MM.1S (cell line): ENCODE measurements at regions not wholly inside any gene's neighbourhood (a gene's known extent, or its start where the extent isn't known, plus 50 kb on each side); places are given as distances from the start of the nearest gene placed in this dataset.

ENCODE experiments used
- CTCF ChIP-seq: fragments of 300-600 bp; sonication (generic); IDR thresholded peaks from 2 replicates; pipeline ENCODE4 v1.5.1; 2016; ENCODE audit warnings: antibody characterized with exemption, low read length, mixed read lengths
- EZH2 ChIP-seq: fragments of 300-600 bp; sonication (generic); optimal IDR thresholded peaks from 2 replicates; pipeline ENCODE3; 2017; ENCODE audit warnings: low read depth, mild to moderate bottlenecking, antibody characterized with exemption, low read length, mixed read lengths
- EZH2phosphoT487 ChIP-seq: fragments of 300-600 bp; sonication (generic); IDR thresholded peaks from 2 replicates; pipeline ENCODE4 v1.6.1; 2018; ENCODE audit warnings: antibody characterized with exemption, low read length

DNA sequence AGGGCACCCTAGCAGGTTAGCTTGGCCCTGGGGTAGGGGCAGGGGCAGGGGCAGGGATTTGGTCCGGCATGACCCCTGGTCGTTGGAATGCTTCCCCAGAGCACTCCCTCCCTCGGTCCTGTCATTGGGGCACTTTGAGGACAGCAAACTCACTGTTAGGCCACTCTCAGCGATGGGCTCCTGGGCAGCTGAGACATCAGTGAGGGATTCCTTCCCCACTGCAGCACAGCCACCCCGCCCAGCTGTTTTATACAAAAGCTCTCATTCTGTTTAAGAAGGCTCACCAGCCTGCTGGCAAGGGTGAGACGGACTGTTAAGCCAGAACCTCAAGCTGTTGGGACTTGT is 86.9 kb upstream of the F3 start:
- no peak for TF ChIP-seq CTCF
- TF ChIP-seq EZH2: no peak
- no peak for TF ChIP-seq EZH2phosphoT487
